ENCODE measurements at regions not wholly inside any gene's neighbourhood (a gene's known extent, or its start where the extent isn't known, plus 50 kb on each side); places are given as distances from the start of the nearest gene placed in this dataset.

DNA sequence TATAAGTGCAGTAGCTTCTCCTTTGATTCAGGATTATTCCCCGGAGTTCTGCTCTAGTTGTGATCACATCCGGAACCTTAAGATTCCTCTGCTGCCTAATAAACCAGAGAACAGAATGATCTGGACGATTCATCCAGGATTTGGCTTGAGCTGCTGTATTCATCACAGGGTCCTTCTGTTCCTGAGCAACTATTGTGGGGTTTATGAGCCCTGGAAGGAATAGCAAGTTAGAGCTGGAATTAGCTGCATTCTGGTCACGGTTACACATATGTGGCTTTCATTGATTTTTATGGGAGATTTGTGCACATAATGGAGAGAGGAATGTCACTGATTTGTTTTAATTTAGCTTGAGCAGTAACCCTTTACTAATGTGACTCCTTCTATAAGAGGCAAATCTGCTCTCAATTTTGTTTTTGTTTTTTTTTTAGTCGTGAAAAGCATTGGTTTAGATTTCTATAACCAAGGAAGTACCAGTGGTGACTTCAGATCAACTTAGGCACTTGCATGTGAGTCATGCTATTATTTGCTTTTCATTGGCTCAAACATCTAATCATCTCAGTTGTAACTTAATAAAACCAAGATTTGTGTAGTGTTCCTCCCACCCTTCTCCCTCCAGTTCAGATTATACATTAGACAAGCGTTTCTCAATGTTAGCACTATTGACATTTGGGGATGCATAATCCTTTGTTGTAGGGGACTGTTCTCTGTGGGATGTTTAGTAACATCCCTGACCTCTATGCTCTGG, 148.5 kb downstream of the OTOL1 start:
- Histone ChIP-seq H3K4me1 (ENCODE audit: control insufficient read depth in 1 of 2, insufficient read depth in 2 of 2, low read length in 2 of 2) (no peaks in the 10 kb centered on the region), H3K27ac (ENCODE audit: low read depth in 1 of 2, low read length in 2 of 2) (no peak overlapping the region), H2AFZ (ENCODE audit: insufficient read depth, low read depth, low read length, poor library complexity, severe bottlenecking) (no peak overlapping the region), H3K9ac (ENCODE audit: insufficient read depth, low read length, poor library complexity, severe bottlenecking) (no peak overlapping the region), H3K9me3 (replicated peaks in 1 of 2; ENCODE audit: control insufficient read depth in 1 of 2, insufficient read depth in 1 of 2, low read length in 2 of 2) (no peaks in the 10 kb centered on the region), H3K36me3 (replicated peaks in 1 of 2; ENCODE audit: control insufficient read depth in 1 of 2, insufficient read depth in 2 of 2, low read length in 2 of 2) (no peaks in the 10 kb centered on the region), H3K4me3 (replicated peaks in 1 of 3; ENCODE audit: low read depth in 2 of 3, low read length in 3 of 3) (no peak overlapping the region), H3K27me3 (ENCODE audit: control insufficient read depth in 2 of 2, insufficient read depth in 2 of 2, low read length in 2 of 2) (no peaks in the 10 kb centered on the region), H4K20me1 (ENCODE audit: insufficient read depth, low read length) (no peaks in the 10 kb centered on the region), H3K79me2 (ENCODE audit: insufficient read depth, low read length) (no peaks in the 10 kb centered on the region), H3K4me2 (replicated peaks; ENCODE audit: extremely low read depth, low read length, poor library complexity, severe bottlenecking) (no peak overlapping the region)
- Mint-ChIP-seq H3K27ac (no peak overlapping the region), H3K9me3 (peaks cover 0 to 2% (median 0%) of the 10 kb centered on the region in 7 donors), H3K27me3 (ENCODE audit: low read depth in 3 of 3) (no peaks in the 10 kb centered on the region), H3K36me3 (no peaks in the 10 kb centered on the region), H3K4me1 (no peaks in the 10 kb centered on the region), H3K4me3 (no peak overlapping the region)
- 83% methylated on average over 4 of the region's 6 CpGs for WGBS (ENCODE audit: insufficient coverage)
- DNase-seq = no peak
- intact Hi-C loops (cut with micrococcal nuclease) = no loop called here
- TF ChIP-seq, protein P1, sequence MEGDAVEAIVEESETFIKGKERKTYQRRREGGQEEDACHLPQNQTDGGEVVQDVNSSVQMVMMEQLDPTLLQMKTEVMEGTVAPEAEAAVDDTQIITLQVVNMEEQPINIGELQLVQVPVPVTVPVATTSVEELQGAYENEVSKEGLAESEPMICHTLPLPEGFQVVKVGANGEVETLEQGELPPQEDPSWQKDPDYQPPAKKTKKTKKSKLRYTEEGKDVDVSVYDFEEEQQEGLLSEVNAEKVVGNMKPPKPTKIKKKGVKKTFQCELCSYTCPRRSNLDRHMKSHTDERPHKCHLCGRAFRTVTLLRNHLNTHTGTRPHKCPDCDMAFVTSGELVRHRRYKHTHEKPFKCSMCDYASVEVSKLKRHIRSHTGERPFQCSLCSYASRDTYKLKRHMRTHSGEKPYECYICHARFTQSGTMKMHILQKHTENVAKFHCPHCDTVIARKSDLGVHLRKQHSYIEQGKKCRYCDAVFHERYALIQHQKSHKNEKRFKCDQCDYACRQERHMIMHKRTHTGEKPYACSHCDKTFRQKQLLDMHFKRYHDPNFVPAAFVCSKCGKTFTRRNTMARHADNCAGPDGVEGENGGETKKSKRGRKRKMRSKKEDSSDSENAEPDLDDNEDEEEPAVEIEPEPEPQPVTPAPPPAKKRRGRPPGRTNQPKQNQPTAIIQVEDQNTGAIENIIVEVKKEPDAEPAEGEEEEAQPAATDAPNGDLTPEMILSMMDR (IDR thresholded peaks at IDR 0.05) = no peak

DNA sequence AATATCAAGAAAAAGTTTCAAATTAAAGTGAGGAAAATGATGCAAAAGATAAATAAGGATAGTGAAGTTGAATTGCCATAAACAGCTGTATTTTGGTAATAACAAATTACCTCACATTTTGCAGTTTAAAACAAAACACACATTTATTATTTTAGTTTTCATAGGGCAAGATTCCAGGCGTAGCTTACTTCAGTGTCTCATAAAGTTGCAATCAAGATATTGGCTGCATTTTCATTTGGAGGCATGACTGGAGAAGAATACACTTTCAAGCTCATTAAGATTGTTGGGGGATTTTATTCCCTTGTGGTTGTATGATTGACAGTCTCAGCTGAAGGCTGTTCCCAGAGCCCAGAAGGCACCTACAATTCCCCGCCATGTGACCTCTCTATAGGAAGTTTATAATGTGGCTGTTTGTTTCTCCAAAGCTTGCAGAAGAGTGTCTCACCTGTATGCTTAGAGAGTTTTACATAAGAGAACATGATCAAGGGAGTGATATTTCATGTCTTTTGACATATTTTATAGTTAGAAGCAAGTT, 151.4 kb downstream of the OTOL1 start:
- no peak overlapping the region for H3K27ac ChIP-seq (ENCODE audit: low read depth in 1 of 2, low read length in 2 of 2)
- no peaks in the 10 kb centered on the region for H3K36me3 ChIP-seq (replicated peaks in 1 of 2; ENCODE audit: control insufficient read depth in 1 of 2, insufficient read depth in 2 of 2, low read length in 2 of 2)
- Mint-ChIP-seq H3K4me3 (no peak overlapping the region), H3K9me3 (peaks cover 0 to 3% (median 0%) of the 10 kb centered on the region in 7 donors), H3K27ac (no peak overlapping the region), H3K36me3 (no peaks in the 10 kb centered on the region), H3K4me1 (no peaks in the 10 kb centered on the region), H3K27me3 (ENCODE audit: low read depth in 3 of 3) (no peaks in the 10 kb centered on the region)
- 83% methylated on average over 1 of the region's 2 CpGs for WGBS (ENCODE audit: insufficient coverage)
- intact Hi-C loops (cut with micrococcal nuclease) = no loop called here
- H3K9ac ChIP-seq (ENCODE audit: insufficient read depth, low read length, poor library complexity, severe bottlenecking) = no peak overlapping the region
- no peak for DNase-seq
- no peaks in the 10 kb centered on the region for H3K9me3 ChIP-seq (replicated peaks in 1 of 2; ENCODE audit: control insufficient read depth in 1 of 2, insufficient read depth in 1 of 2, low read length in 2 of 2)
- H3K27me3 ChIP-seq (ENCODE audit: control insufficient read depth in 2 of 2, insufficient read depth in 2 of 2, low read length in 2 of 2) = no peaks in the 10 kb centered on the region
- no peaks in the 10 kb centered on the region for H3K4me1 ChIP-seq (ENCODE audit: control insufficient read depth in 1 of 2, insufficient read depth in 2 of 2, low read length in 2 of 2)
- H3K4me2 ChIP-seq (replicated peaks; ENCODE audit: extremely low read depth, low read length, poor library complexity, severe bottlenecking) = no peak overlapping the region
- no peak overlapping the region for H3K4me3 ChIP-seq (replicated peaks in 1 of 3; ENCODE audit: low read depth in 2 of 3, low read length in 3 of 3)
- H2AFZ ChIP-seq (ENCODE audit: insufficient read depth, low read depth, low read length, poor library complexity, severe bottlenecking) = no peak overlapping the region
- TF ChIP-seq, protein P1 (IDR thresholded peaks at IDR 0.05) = no peak
- H4K20me1 ChIP-seq (ENCODE audit: insufficient read depth, low read length) = no peaks in the 10 kb centered on the region
- no peaks in the 10 kb centered on the region for H3K79me2 ChIP-seq (ENCODE audit: insufficient read depth, low read length)

Data from CD14-positive monocyte (primary cell).